Upper lobe of left lung (tissue), 6 donors: ENCODE measurements at regions not wholly inside any gene's neighbourhood (a gene's known extent, or its start where the extent isn't known, plus 50 kb on each side); places are given as distances from the start of the nearest gene placed in this dataset.
A peak's percentile ranks its signal among the peaks of the same experiment; 100 is the strongest.

Experiments used
- ATAC-seq, 2 donors: fragments of 200-7000 bp; cut with Tn5 transposase; one replicate each; pipeline ENCODE4 v1.9.1; 2022; ENCODE audit warnings: mild to moderate bottlenecking in 2 of 2, moderate library complexity in 2 of 2; ENCODE audit not compliant: low FRiP score in 2 of 2
- DNase-seq, 2 donors: peaks; one replicate each; pipeline ENCODE4 v3.0.0-alpha.2; 2019 to 2020
- H3K27ac ChIP-seq, 4 donors: fragments of 200-600 bp; sonication (generic); one replicate each; pipeline ENCODE4 v1.5.1; 2016 to 2019
- H3K27me3 ChIP-seq, 4 donors: fragments of 200-600 bp; sonication (generic); one replicate each; pipeline ENCODE4 v1.5.1; 2017 to 2019
- H3K36me3 ChIP-seq, 4 donors: fragments of 200-600 bp; sonication (generic); one replicate each; pipeline ENCODE4 v1.5.1; 2016 to 2019
- H3K4me1 ChIP-seq, 4 donors: fragments of 200-600 bp; sonication (generic); one replicate each; pipeline ENCODE4 v1.5.1; 2018 to 2019
- H3K4me3 ChIP-seq, 4 donors: fragments of 200-600 bp; sonication (generic); one replicate each; pipeline ENCODE4 v1.5.1; 2017 to 2019; ENCODE audit warnings: mild to moderate bottlenecking in 2 of 4, moderate library complexity in 1 of 4
- H3K9me3 ChIP-seq, 4 donors: fragments of 200-600 bp; sonication (generic); one replicate each; pipeline ENCODE4 v1.5.1; 2018 to 2019
- EP300 ChIP-seq, 4 donors: sonication (generic); formaldehyde crosslinking; IDR thresholded peaks; one replicate each; pipeline ENCODE4 v1.5.1; 2017; ENCODE audit warnings: antibody characterized with exemption in 4 of 4, control low read depth in 2 of 4
- POLR2A ChIP-seq, 4 donors: fragments of 450-650 bp; IDR thresholded peaks; one replicate each; pipeline ENCODE4 v1.5.1; 2016 to 2017; ENCODE audit warnings: antibody characterized with exemption in 4 of 4, mild to moderate bottlenecking in 2 of 4
- POLR2AphosphoS5 ChIP-seq, 2 donors: sonication (generic); formaldehyde crosslinking; IDR thresholded peaks; one replicate each; pipeline ENCODE4 v1.5.1; 2017; ENCODE audit warnings: antibody characterized with exemption in 2 of 2
- WGBS, 2 donors: methylation state at CpG; one replicate each; pipeline ENCODE4 v1.1.5; 2017 to 2018; 5-methylcytosine and 5-hydroxymethylcytosine counted together
- TF ChIP-seq, protein P1 (sequence below), 6 experiments: fragments of 450-650 bp in 4 of 6; fragments of 200-600 bp in 2 of 6; sonication (generic) in 2 of 6; IDR thresholded peaks; one replicate each; pipeline ENCODE4 v1.5.1; 2016 to 2019; ENCODE audit warnings: antibody characterized with exemption in 6 of 6
- donor health status: DM: no; HTN: no; CAD: no; lungs with moderate emphysema.
- donor health status: DM: no; HTN: yes; CAD: no; lungs with severe emphysema.

DNA sequence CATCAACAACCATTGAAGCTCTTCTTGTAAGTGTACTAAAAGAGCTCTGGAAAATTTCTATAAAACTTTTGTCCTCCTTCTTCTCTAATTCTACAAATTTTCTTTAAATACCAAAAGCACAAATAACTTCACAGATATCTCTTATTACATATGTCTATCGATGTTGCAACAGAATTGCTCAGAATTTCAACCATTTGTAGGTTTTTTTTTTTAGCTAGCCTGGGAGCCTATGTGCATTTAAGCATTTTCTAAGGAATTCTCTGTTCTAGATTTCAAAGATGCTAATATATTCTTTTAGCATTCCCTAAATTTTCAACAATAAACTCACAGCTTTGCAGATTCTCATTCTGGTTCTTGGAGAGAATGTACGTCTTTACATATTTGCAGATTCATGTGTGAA, 774.3 kb upstream of the NR2F2 start:
- WGBS, 2 donors: 89% methylated on average over 2 of the region's 2 CpGs
- no peak for DNase-seq
- no peak for TF ChIP-seq POLR2AphosphoS5 (IDR thresholded peaks at IDR 0.05)
- TF ChIP-seq, protein P1, sequence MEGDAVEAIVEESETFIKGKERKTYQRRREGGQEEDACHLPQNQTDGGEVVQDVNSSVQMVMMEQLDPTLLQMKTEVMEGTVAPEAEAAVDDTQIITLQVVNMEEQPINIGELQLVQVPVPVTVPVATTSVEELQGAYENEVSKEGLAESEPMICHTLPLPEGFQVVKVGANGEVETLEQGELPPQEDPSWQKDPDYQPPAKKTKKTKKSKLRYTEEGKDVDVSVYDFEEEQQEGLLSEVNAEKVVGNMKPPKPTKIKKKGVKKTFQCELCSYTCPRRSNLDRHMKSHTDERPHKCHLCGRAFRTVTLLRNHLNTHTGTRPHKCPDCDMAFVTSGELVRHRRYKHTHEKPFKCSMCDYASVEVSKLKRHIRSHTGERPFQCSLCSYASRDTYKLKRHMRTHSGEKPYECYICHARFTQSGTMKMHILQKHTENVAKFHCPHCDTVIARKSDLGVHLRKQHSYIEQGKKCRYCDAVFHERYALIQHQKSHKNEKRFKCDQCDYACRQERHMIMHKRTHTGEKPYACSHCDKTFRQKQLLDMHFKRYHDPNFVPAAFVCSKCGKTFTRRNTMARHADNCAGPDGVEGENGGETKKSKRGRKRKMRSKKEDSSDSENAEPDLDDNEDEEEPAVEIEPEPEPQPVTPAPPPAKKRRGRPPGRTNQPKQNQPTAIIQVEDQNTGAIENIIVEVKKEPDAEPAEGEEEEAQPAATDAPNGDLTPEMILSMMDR (IDR thresholded peaks at IDR 0.05): no peak
- no peak for TF ChIP-seq EP300 (IDR thresholded peaks at IDR 0.05)
- no peak for TF ChIP-seq POLR2A (IDR thresholded peaks at IDR 0.05)
- Histone ChIP-seq H3K9me3 (no peaks in the 10 kb centered on the region), H3K27ac (no peak overlapping the region), H3K36me3 (no peaks in the 10 kb centered on the region), H3K27me3 (no peaks in the 10 kb centered on the region), H3K4me1 (peaks cover 0 to 3% (median 0%) of the 10 kb centered on the region in 4 donors), H3K4me3 (no peak overlapping the region)
- ATAC-seq: no peak

DNA sequence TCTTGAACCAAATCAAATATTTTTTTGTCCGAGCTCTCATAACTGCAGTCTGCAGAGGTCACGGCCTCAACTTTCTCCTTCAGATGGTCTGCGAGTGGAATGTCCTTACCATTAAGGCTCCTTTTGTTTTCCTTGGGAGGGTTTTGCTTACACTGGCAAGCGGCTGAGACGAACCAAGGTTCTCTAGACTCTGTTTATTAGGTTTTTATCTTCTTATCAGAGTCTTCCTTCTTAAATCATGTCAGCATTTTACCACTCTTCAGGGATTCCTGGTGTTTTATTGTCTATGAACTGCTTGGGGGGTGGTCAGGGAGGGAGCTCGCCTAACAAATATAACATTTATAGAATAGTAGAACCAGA, 773.7 kb upstream of the NR2F2 start:
- TF ChIP-seq POLR2A (IDR thresholded peaks at IDR 0.05) (no peak), POLR2AphosphoS5 (IDR thresholded peaks at IDR 0.05) (no peak), EP300 (IDR thresholded peaks at IDR 0.05) (no peak)
- TF ChIP-seq, protein P1 (IDR thresholded peaks at IDR 0.05): no peak
- ATAC-seq (no peak), DNase-seq (no peak)
- peaks cover 0 to 3% (median 0%) of the 10 kb centered on the region in 4 donors for H3K4me1 ChIP-seq
- no peaks in the 10 kb centered on the region for H3K9me3 ChIP-seq
- no peak overlapping the region for H3K4me3 ChIP-seq
- H3K36me3 ChIP-seq: no peaks in the 10 kb centered on the region
- no peak overlapping the region for H3K27ac ChIP-seq
- 49 to 57% methylated on average over 6 of the region's 6 CpGs for WGBS, 2 donors
- no peaks in the 10 kb centered on the region for H3K27me3 ChIP-seq

DNA sequence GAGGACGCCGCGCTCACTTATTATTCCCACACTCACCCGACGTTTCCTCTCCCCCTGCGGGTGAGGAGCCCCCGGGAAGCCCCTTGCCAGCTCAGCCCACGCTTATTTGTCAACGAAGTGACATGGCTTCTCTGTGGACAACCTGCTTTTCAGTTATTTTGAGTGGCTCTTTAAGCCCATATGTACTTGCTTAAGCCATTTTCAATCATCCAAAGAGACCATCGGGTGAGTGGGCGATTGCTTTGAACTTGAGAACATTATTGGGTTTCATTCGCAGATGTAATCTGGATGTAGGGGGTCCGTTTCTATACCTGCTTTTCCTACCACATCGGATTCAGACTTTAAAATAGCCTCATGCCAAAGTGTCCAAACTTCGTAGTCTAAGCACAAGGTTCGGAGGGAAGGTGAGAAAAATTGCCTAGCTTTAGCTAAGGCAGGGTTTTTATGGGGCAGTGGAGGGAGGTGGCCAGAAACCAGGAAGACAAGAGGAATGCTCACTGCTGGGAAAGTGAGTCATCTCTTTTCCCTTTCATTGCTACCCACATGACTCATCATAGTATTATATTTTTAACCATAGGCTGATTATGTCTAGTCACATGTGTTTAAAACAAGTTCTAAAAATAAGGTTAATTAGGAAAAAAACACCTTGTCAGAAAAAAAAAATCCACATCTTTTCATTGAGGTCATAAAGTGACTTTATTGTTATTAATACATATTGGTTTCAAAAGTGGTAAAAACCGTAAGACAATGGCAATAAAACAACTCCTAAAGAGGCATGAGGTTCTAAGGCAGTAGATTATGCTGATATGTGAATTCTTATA, 773.1 kb upstream of the NR2F2 start:
- no peak overlapping the region for H3K27ac ChIP-seq

DNA sequence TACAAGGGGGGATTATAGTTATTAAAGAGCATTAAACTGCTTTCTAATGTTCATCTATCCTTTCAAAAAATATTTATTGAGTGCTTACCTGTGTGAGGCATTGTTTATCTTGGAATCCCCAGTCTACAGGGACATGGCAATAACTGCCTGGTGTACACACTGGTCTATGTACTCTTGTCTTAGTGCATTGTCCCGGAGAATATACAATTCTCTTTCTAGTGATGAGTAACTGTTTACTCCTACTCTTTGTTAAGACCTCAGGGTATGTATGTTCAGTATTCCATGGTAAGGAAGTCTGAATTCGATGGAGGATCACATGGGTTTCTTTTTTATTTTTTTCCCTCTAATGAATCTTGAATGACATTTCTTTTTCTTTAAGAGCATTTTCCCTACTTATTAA, 772.4 kb upstream of the NR2F2 start:
- TF ChIP-seq, protein P1 (IDR thresholded peaks at IDR 0.05): no peak
- TF ChIP-seq POLR2AphosphoS5 (IDR thresholded peaks at IDR 0.05) (no peak), EP300 (IDR thresholded peaks at IDR 0.05) (no peak), POLR2A (IDR thresholded peaks at IDR 0.05) (no peak)
- no peaks in the 10 kb centered on the region for H3K27me3 ChIP-seq
- H3K4me3 ChIP-seq: no peak overlapping the region
- no peak for ATAC-seq
- no peak overlapping the region for H3K27ac ChIP-seq
- peaks cover 0 to 3% (median 0%) of the 10 kb centered on the region in 4 donors for H3K4me1 ChIP-seq
- H3K36me3 ChIP-seq: no peaks in the 10 kb centered on the region
- no peaks in the 10 kb centered on the region for H3K9me3 ChIP-seq
- WGBS, 2 donors: 72 to 82% methylated on average over 2 of the region's 2 CpGs
- no peak for DNase-seq

More for the DNA sequence above, 773.1 kb upstream of the NR2F2 start:
- H3K9me3 ChIP-seq: no peaks in the 10 kb centered on the region
- TF ChIP-seq POLR2A (IDR thresholded peaks at IDR 0.05): no peak
- peak in 1 of 2 donors; percentile 33 for TF ChIP-seq POLR2AphosphoS5 (IDR thresholded peaks at IDR 0.05)
- peaks cover 0 to 3% (median 0%) of the 10 kb centered on the region in 4 donors for H3K4me1 ChIP-seq
- H3K27me3 ChIP-seq: no peaks in the 10 kb centered on the region
- no peak overlapping the region for H3K4me3 ChIP-seq
- WGBS, 2 donors: 66 to 68% methylated on average over 17 of the region's 17 CpGs
- DNase-seq: no peak
- peak in 1 of 2 donors; percentile 79 for ATAC-seq
- no peaks in the 10 kb centered on the region for H3K36me3 ChIP-seq

- Histone ChIP-seq H3K9me3 (no peaks in the 10 kb centered on the region), H3K4me3 (no peak overlapping the region), H3K27ac (no peak overlapping the region), H3K36me3 (no peaks in the 10 kb centered on the region), H3K4me1 (peaks cover 0 to 3% (median 0%) of the 10 kb centered on the region in 4 donors), H3K27me3 (no peaks in the 10 kb centered on the region)
- TF ChIP-seq POLR2AphosphoS5 (IDR thresholded peaks at IDR 0.05) (no peak), POLR2A (IDR thresholded peaks at IDR 0.05) (no peak), EP300 (IDR thresholded peaks at IDR 0.05) (no peak)
- TF ChIP-seq, protein P1 (IDR thresholded peaks at IDR 0.05): no peak
- 84 to 87% methylated on average over 2 of the region's 2 CpGs for WGBS, 2 donors
- ATAC-seq (no peak), DNase-seq (no peak)
Measured at GRCh38 chr15:95558916-95559315, 771.6 kb upstream of the NR2F2 start.
